Caki2 (cell line): ENCODE measurements at regions not wholly inside any gene's neighbourhood (a gene's known extent, or its start where the extent isn't known, plus 50 kb on each side); places are given as distances from the start of the nearest gene placed in this dataset.
"Not testable (repeated sequence)": the region's sequence is repeated elsewhere in the genome, so short reads cannot be mapped to it uniquely, and the experiment has no call there.

ENCODE experiments used
- DNase-seq: peaks from one replicate; pipeline ENCODE4 v3.0.0-alpha.2; 2015; ENCODE audit warnings: low read depth
- in situ Hi-C: cut with HindIII; loops from 2 replicates; pipeline ENCODE4 v1.10.0; 2016; ENCODE audit warnings: low sequenced_read_pairs, low pct_unique_long_range_greater_than_20kb, mixed read lengths

DNA sequence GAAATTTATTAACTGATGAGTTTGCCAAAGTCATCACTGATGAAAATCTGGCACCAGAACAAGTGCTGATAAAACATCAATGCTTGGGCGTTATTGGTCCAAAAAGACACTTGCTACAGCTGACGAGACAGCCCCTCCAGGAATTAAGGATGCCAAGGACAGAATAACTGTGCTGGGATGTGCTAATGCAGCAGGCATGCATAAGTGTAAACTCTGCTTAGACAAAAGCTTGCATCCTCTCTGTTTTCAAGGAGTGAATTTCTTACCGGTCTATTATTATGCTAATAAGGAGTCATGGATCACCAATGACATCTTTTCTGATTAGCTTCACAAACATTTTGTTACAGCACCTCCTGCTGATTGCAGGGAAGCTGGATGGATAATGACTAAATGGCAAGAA lies 402.0 kb downstream of the LTN1 start:
- DNase-seq: no peak
- in situ Hi-C loops: no loop called here

DNA sequence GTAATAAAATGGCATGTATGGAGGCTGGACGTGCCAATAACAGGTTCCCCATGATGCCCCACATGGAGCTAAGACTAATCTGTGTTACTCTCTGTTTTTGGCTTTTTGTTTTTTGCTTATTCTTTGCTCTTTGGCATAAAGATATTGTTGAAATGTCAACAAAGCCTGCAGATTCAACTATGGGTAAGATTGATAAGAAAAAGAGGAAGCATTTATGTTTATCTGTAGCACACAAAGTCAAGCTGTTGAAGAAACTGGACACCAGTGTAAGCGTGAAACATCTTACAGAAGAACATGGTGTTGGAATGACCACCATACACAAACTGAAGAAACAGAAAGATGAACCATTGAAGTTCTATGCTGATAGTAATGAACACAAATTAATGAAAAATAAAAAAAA lies 402.7 kb downstream of the LTN1 start:
- no peak for DNase-seq
- in situ Hi-C loops: no loop called here

DNA sequence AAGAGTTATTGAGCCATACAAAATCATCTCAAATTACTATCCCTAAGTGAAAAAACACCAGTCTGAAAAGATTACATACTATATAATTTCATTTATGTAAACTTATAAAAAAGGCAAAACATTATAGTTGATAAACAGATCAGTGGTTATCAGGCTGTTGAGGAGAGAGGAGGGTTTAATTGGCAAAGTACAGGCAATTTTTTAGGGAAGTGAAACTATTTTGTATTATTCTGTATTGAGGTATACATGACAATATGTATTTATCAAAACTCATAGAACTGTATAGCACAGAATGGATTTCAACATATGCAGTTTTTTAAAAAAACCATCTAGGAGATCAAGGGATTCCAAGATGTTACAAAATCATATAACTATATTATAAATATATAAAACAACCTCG lies 403.7 kb downstream of the LTN1 start:
- no peak for DNase-seq
- in situ Hi-C loops: no loop called here

DNA sequence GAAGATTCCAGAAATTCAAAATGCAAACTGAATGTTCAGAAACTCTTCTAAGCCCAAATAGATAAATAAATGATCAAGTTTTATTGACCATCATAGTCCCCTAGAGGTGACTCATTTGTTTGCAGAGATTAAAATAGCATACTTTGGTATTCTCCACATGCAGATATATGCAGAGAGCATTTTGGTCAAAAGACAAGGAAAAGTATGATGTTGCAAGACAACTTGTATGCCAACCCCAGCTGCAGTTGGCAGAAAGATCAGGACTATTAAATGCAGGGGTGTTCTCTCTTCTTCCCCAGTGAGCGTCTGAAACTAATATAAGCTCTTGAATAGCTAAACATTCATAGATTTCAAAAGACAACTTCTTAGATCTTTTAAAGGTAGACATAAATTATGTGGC lies 404.9 kb downstream of the LTN1 start:
- in situ Hi-C loops: no loop called here
- no peak for DNase-seq

DNA sequence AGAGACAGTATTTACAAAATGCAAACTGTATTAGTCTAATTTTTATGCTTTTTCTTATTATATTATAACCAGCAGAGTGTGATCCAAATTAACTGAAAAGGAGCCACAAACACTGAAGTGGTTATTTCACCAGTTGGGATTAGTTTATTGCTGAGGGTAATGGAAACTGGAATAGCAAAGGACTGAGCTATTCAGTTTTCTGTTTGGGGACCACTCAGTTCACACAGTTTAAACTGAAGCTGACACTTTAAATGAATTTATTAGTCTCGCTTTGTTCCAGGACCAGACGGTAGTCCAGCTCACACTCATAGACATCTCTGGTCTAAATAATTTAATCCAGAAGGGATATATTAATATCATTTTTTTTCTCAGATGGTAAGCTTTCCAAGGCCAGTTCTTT lies 410.7 kb downstream of the LTN1 start:
- in situ Hi-C loops: no loop called here
- no peak for DNase-seq

DNA sequence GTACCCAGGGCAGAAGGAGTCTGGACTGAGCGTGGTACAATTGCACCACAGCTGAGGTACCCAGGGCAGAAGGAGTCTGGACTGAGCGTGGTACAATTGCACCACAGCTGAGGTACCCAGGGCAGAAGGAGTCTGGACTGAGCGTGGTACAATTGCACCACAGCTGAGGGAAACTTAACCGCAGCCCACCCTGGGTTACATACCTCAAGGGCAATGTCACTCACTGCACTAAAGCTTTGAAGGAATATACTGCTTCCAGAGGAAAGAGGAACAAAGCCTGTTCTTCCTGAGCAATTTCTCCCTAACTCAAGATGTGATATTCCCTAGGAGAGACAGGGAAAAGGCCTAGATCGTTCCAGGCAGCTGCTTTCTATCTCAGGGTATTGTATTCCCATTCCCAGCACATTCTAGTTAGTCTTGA lies 411.4 kb downstream of the LTN1 start:
- in situ Hi-C loops, DNase-seq: not testable (repeated sequence)

DNA sequence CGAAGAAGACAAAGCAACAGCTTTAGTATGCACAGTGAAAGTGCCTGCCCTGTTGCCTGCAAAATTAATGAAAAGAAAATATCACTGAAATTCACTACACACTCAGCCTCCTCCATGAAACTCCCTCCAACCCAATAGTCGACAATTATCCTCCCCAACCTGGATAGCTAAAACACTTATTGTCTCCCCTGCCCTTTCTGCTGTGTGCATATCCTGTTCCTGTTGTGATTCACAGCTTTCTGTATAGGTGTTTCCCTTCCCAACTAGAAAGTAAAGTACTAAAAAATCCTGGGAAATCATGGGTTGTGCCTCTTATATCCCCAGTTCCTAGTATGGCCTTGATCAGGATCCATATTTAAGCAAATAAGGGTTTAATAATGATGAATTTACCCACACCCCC lies 412.1 kb downstream of the LTN1 start:
- in situ Hi-C loops: no loop called here
- DNase-seq: no peak

DNA sequence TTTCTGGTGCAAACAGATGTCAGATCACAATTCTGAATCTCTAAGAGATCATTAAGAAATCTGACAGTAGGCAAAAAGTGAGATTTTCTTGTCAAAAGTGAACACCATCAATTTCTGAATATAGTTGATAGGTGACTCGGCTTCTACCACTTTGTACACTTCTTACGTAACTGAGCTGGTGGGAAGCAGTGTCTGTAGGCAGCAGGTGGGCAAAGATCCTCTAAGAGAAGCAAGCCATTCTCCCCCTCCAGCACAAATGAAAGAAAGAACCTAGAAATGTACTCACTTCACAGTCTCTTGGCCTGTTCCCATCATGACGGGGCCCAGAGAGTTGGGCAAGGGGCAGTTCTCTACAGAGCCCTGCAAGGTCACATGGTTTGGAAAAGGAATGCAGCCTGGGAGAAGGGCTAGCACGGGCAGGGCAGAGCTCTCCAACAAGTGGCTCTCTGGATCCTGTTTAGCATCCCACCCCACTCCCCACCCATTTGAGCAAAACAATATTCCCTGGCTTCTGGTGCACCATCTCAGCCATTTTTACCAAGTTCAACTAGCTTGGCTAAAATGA lies 412.6 kb downstream of the LTN1 start:
- DNase-seq: no peak
- in situ Hi-C loops: no loop called here

DNA sequence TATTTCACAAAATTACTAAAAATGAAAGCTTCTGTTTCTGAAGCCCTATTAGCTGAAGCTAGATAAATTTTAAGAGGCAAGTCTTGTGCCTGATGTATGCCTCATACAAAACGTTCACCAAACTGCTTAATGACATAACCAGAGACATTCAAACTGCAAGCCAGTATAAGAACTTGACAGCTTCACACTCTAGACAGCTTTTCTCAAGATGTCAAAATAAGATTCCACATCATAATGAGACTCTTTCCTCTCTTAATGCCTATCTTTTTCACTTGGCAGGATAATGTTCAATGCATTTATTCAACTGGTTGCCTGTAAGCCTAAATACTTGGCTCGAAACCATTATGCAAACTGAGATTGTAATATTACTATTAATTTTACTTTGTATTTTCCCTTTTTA lies 424.0 kb downstream of the LTN1 start:
- no peak for DNase-seq
- in situ Hi-C loops: no loop called here

DNA sequence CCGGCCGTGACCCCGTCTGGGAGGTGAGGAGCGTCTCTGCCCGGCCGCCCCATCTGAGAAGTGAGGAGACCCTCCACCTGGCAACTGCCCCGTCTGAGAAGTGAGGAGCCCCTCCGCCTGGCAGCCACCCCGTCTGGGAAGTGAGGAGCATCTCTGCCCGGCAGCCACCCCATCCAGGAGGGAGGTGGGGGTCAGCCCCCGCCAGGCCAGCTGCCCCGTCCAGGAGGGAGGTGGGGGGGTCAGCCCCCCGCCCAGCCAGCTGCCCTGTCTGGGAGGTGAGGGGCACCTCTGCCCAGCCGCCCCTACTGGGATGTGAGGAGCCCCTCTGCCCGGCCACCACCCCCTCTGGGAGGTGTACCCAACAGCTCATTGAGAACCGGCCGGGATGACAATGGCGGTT lies 428.7 kb downstream of the LTN1 start:
- DNase-seq, in situ Hi-C loops: not testable (repeated sequence)

DNA sequence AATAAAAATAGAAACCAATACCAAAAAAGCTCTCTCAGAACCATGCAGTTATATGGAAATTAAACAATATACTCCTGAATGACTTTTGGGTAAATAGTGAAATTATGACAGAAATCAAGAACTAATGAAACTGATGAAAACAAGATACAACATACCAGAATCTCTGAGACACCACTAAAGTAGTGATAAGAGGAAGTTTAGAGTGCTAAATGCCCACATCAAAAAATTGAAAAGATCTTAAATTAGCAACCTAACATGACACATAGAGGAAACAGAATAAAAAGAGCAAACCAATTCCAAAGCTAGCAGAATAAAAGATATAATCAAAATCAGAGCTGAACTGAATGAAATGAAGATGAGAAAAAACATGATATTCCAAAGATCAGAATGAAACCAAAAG lies 430.9 kb downstream of the LTN1 start:
- no peak for DNase-seq
- in situ Hi-C loops: no loop called here

DNA sequence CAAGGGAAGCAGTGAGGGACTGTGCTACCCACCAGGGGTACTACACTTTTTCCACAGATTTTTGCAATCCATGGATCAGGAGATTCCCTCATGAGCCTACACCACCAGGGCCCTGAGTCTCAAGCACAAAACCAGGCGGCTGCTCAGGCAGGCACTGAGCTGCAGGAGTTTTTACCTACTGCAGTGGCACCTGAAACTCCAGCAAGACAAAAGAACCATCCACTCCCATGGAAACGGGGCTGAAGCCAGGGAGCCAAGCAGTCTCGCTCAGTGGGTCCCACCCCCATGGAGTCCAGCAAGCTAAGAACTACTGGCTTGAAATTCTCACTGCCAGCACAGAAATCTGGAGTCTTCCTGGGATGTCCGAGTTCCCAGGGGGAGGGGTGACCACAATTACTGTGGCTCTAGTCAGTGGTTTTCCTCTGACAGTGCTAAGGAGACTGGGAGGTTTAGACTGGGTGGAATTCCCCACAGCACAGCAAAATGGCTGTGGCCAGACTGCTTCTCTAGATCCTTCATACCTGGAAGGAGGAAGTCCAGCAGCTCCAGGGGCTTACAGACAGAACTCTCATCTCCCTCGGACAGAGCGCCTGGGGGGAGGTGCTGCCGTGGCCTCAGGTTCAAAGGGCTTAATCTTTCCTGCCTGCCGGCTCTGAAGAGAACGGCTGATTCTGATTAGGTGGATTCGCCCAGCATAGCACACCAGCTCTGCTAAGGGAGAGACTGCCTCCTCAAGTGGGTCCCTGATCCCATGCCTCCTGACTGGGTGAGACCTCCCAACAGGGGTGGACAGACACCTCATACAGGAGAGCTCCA lies 437.8 kb downstream of the LTN1 start:
- DNase-seq: no peak
- in situ Hi-C loops: no loop called here

DNA sequence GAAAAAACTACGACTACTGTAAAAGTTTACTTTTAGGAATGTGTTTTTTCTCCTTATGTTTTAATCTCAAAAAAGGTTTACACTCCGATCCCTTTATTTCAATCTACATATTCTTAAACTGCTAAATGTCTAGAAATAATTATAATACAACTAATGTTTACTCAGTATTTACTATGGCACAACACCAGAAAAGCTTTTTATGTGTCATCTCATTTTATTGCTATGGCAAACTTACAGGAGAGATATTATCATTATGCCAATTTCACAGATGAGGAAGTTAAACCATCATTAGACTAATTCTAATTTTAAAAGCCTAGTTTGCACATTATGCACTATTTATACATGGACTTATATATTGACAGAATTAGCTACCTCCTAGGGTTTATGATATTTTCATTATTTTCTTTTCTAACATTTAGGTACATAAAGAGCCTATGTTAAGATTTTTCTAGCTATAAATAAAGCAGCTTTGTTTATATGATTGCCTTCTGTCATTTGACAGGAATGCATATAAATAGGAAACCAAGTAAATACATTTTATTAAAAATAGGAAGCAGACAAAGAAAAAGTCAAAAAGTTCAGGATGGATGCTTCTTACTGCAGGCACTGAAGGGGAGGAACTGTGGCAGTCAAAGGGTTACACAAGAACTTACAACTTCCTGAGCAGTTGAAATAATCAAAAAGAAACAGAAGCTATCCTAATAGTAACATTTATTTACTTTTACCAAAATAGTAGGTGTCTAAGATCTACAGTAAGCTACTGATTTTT lies 442.4 kb downstream of the LTN1 start:
- no peak for DNase-seq
- in situ Hi-C loops: no loop called here

DNA sequence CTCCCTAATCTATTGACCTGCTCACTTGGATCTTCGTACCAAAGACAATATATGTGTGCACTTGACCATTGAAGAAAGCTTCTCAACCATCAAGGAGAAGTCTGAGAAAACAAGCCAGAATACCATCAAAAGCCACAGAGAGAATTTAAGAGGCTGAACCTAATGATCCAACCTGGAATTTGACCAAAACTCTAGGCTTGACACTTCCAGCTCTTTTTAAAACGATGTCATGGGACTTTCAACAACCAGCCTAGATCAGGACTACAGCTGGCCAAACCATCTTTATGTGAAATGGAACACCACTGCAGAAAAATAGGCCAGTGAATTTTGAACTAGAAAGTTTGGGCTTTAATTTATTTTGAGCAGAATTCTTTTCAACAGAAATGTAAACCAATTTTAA lies 444.4 kb downstream of the LTN1 start:
- DNase-seq: no peak
- in situ Hi-C loops: no loop called here

DNA sequence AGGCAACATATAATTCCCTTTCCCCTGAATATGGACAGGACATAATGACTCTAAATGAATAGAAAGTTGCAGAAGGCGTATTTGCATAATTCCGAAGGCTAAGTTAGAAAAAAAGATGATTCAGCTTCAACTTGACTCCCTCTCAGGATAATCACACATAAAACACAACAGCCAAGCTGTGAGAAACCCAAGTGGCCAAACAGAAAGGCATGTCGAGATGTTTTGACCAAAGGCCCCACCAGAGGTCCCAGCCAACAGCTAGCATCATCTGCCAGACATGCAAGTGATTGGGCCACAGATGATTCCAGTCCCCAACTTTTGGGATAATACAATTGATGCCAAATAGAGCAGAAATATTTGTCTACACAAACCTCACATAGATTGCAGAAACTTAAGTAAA lies 444.9 kb downstream of the LTN1 start:
- in situ Hi-C loops: no loop called here
- DNase-seq: no peak

DNA sequence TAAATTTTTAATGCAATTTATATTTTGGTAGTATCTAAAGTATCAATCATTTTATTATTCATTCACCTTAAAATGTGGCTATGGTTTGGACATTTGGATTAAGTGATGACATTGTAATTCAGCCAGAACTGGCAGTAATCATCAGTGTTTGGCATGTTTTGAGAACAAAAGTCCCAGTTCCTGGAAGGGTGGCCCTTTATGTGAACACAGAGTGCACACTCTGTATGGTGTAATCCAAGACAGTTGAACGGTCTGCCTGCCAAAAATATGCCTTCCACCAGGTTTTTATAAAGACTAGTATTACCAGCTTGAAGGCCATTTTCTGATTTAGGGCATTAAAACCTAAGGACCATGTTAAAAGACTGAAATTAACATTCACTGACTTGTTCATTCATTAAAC lies 448.7 kb downstream of the LTN1 start:
- DNase-seq: no peak
- in situ Hi-C loops: no loop called here

DNA sequence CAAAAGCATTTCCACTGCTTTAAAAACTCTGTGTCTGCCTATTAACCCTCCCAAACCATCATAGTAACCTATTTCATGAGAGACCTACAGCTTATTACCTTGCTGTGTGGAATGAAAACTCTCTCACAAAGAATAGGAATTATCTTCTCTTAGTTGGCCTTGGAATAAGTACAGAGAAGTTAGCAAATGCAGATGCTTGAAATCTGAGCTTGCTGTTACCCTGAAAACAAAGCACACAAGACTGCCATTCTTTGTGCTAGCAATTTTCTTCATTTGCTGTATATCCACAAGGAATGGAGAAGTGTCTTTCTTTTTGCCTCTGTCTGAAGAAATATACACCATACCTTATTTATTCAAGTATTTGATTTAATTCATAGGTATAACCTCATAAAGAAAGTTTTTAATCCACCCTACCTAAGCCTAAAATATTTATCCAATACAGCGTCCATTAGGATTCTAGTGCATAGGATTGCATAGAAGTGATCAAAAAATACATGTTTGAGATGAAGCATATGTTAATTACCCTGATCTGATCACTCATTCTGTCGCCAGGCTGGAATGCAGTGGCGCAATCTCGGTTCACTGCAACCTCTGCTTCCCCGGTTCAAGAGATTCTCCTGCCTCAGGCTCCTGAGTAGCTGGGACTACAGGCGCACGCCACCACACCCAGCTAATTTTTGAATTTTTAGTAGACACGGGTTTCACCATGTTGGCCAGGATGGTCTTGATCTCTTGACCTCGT lies 451.1 kb downstream of the LTN1 start:
- in situ Hi-C loops: no loop called here
- no peak for DNase-seq

DNA sequence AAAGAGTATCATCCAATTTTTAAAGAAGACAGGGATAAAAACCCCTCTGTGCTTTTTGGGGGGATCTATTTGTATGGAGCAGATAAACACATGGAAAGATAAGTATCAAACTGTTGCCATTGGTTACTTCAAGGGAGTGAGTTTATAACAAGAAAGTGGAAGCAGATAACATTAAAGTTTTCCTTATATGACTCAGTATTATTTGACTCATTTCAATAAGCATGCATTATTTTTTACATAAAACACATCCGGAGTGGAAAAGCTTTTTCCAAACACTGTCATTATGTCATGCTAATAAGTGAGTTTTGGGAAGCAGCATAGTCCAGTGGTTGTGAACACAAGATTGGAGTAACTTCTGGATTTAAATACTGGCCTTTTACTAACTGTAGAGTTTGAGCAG lies 452.2 kb downstream of the LTN1 start:
- in situ Hi-C loops: no loop called here
- no peak for DNase-seq

DNA sequence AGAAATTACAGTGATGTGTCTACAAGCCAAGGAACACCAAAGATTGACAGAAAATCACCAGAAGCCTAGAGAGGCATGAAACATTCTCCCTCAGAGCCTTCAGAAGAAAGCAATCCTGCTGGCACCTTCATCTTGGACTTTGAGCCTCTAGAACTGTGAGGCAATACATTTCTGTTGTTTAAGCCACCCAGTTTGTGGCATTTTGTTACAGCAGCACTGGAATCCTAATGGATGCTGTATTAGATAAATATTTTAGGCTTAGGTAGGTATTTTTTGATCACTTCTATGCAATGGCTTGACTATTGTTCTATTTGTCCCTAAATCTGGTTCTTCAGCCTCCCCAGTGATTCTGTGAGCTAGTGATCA lies 453.1 kb downstream of the LTN1 start:
- no peak for DNase-seq
- in situ Hi-C loops: no loop called here
